Smooth muscle cell (in vitro differentiated cells): ENCODE measurements at regions not wholly inside any gene's neighbourhood (a gene's known extent, or its start where the extent isn't known, plus 50 kb on each side); places are given as distances from the start of the nearest gene placed in this dataset.

ENCODE experiments used
- DNase-seq: peaks from one replicate; lab custom pipeline; 2025; ENCODE audit not compliant: unreplicated experiment; lab: John Stamatoyannopoulos, UW
- H2AFZ ChIP-seq: fragments of 200-600 bp; sonication (generic); 2 replicates; pipeline ENCODE4 v1.6.0; 2016; ENCODE audit warnings: antibody characterized with exemption, low read depth, mild to moderate bottlenecking
- H3F3A ChIP-seq: fragments of 200-600 bp; sonication (generic); 2 replicates; pipeline ENCODE4 v1.6.0; 2017; ENCODE audit warnings: antibody characterized with exemption, low read depth
- H3K27ac ChIP-seq: fragments of 200-600 bp; sonication (generic); 2 replicates; pipeline ENCODE4 v1.5.1; 2016; ENCODE audit warnings: low read depth, mild to moderate bottlenecking
- H3K27me3 ChIP-seq: fragments of 200-600 bp; sonication (generic); 2 replicates; pipeline ENCODE4 v1.6.1; 2016; ENCODE audit warnings: low read depth, mild to moderate bottlenecking
- H3K36me3 ChIP-seq: fragments of 200-600 bp; sonication (generic); 2 replicates; pipeline ENCODE4 v1.5.1; 2016; ENCODE audit warnings: low read depth
- H3K4me1 ChIP-seq: fragments of 200-600 bp; sonication (generic); 2 replicates; pipeline ENCODE4 v1.5.1; 2016; ENCODE audit warnings: low read depth
- H3K4me2 ChIP-seq: fragments of 200-600 bp; sonication (generic); 2 replicates; pipeline ENCODE4 v1.6.0; 2016; ENCODE audit warnings: mild to moderate bottlenecking
- H3K4me3 ChIP-seq: fragments of 200-600 bp; sonication (generic); 2 replicates; pipeline ENCODE4 v1.5.1; 2016; ENCODE audit warnings: mild to moderate bottlenecking
- H3K79me2 ChIP-seq: fragments of 200-600 bp; sonication (generic); 2 replicates; pipeline ENCODE4 v1.6.0; 2016; ENCODE audit warnings: low read depth, mild to moderate bottlenecking
- H3K9ac ChIP-seq: fragments of 200-600 bp; sonication (generic); 2 replicates; pipeline ENCODE4 v1.6.0; 2016; ENCODE audit warnings: low read depth
- H3K9me3 ChIP-seq: fragments of 200-600 bp; sonication (generic); replicated peaks from 2 replicates; pipeline ENCODE4 v1.5.1; 2016; ENCODE audit warnings: low read depth
- H4K20me1 ChIP-seq: fragments of 200-600 bp; sonication (generic); 2 replicates; pipeline ENCODE4 v1.6.0; 2016; ENCODE audit warnings: low read depth
- CTCF ChIP-seq: fragments of 200-600 bp; sonication (generic); IDR thresholded peaks from 2 replicates; pipeline ENCODE4 v1.5.1; 2017; ENCODE audit warnings: borderline replicate concordance, mild to moderate bottlenecking, antibody characterized with exemption; ENCODE audit not compliant: insufficient read depth, poor library complexity, severe bottlenecking
- WGBS: methylation state at CpG from one replicate; pipeline ENCODE4 v1.1.7; 2016; ENCODE audit warnings: low lambda C conversion rate; 5-methylcytosine and 5-hydroxymethylcytosine counted together

GRCh38 chr14:65204056-65204455 lies 101.7 kb upstream of the MAX start:
- H2AFZ ChIP-seq = no peak overlapping the region
- no peak overlapping the region for H3K4me2 ChIP-seq
- H3K36me3 ChIP-seq = no peaks in the 10 kb centered on the region
- H3K79me2 ChIP-seq = no peaks in the 10 kb centered on the region
- H4K20me1 ChIP-seq = no peaks in the 10 kb centered on the region
- H3K4me1 ChIP-seq = no peaks in the 10 kb centered on the region
- no peak for TF ChIP-seq CTCF
- no peak for DNase-seq
- H3K9ac ChIP-seq = no peak overlapping the region
- no peak overlapping the region for H3K4me3 ChIP-seq
- WGBS = 97% methylated on average over 5 of the region's 5 CpGs
- H3K27me3 ChIP-seq = no peaks in the 10 kb centered on the region
- H3F3A ChIP-seq = no peaks in the 10 kb centered on the region
- no peaks in the 10 kb centered on the region for H3K9me3 ChIP-seq
- H3K27ac ChIP-seq = no peak overlapping the region

GRCh38 chr14:65206078-65206447 lies 103.7 kb upstream of the MAX start:
- Histone ChIP-seq H3F3A (no peaks in the 10 kb centered on the region), H3K27me3 (no peaks in the 10 kb centered on the region), H3K4me3 (no peak overlapping the region), H3K36me3 (no peaks in the 10 kb centered on the region), H2AFZ (no peak overlapping the region), H3K9me3 (no peaks in the 10 kb centered on the region), H3K79me2 (no peaks in the 10 kb centered on the region), H3K9ac (no peak overlapping the region), H3K27ac (no peak overlapping the region), H4K20me1 (no peaks in the 10 kb centered on the region), H3K4me2 (no peak overlapping the region), H3K4me1 (peaks cover 4% of the 10 kb centered on the region)
- TF ChIP-seq CTCF = no peak
- no peak for DNase-seq
- 90% methylated on average over 7 of the region's 7 CpGs for WGBS

GRCh38 chr14:65206448-65207096 lies 104.3 kb upstream of the MAX start:
- Histone ChIP-seq H4K20me1 (no peaks in the 10 kb centered on the region), H3K4me2 (no peak overlapping the region), H3K4me3 (no peak overlapping the region), H3F3A (peaks cover 1% of the 10 kb centered on the region), H3K79me2 (no peaks in the 10 kb centered on the region), H3K27ac (no peak overlapping the region), H3K27me3 (no peaks in the 10 kb centered on the region), H3K4me1 (peaks cover 7% of the 10 kb centered on the region), H3K9ac (no peak overlapping the region), H2AFZ (no peak overlapping the region), H3K9me3 (no peaks in the 10 kb centered on the region), H3K36me3 (no peaks in the 10 kb centered on the region)
- no peak for TF ChIP-seq CTCF
- 74% methylated on average over 3 of the region's 3 CpGs for WGBS
- no peak for DNase-seq

- WGBS = 90% methylated on average over 10 of the region's 10 CpGs
- Histone ChIP-seq H3K9ac (no peak overlapping the region), H3K27me3 (no peaks in the 10 kb centered on the region), H3K9me3 (no peaks in the 10 kb centered on the region), H3K4me2 (no peak overlapping the region), H3K4me3 (no peak overlapping the region), H3K4me1 (peaks cover 7% of the 10 kb centered on the region), H3K27ac (no peak overlapping the region), H4K20me1 (no peaks in the 10 kb centered on the region), H3F3A (peaks cover 3% of the 10 kb centered on the region), H3K36me3 (no peaks in the 10 kb centered on the region), H3K79me2 (no peaks in the 10 kb centered on the region), H2AFZ (no peak overlapping the region)
- TF ChIP-seq CTCF = no peak
- DNase-seq = no peak
Measured at GRCh38 chr14:65208548-65208947, 106.2 kb upstream of the MAX start.
